Neural cell (in vitro differentiated cells): ENCODE measurements at regions not wholly inside any gene's neighbourhood (a gene's known extent, or its start where the extent isn't known, plus 50 kb on each side); places are given as distances from the start of the nearest gene placed in this dataset.

Experiments
- EP300 ChIP-seq: fragments of 450-650 bp; conservative IDR thresholded peaks from 2 replicates; pipeline ENCODE4 v1.6.1; 2014; ENCODE audit warnings: antibody characterized with exemption, mild to moderate bottlenecking, moderate library complexity; ENCODE audit not compliant: poor library complexity, severe bottlenecking
- EZH2 ChIP-seq: fragments of 200-600, 300-800 bp; shearing (Covaris generic), sonication (generic); IDR thresholded peaks from 2 replicates; pipeline ENCODE4 v1.6.1; 2014; ENCODE audit warnings: antibody characterized with exemption, low read length, borderline replicate concordance, mild to moderate bottlenecking; ENCODE audit not compliant: insufficient read depth, poor library complexity, severe bottlenecking
- MXI1 ChIP-seq: fragments of 450-650 bp; conservative IDR thresholded peaks from 2 replicates; pipeline ENCODE4 v1.6.1; 2014; ENCODE audit warnings: antibody characterized with exemption, mild to moderate bottlenecking; ENCODE audit not compliant: poor library complexity, severe bottlenecking
- POLR2AphosphoS5 ChIP-seq: IDR thresholded peaks from 2 replicates; pipeline ENCODE4 v1.6.1; 2012
- REST ChIP-seq: IDR thresholded peaks from 2 replicates; pipeline ENCODE4 v1.6.1; 2012; ENCODE audit warnings: borderline replicate concordance
- TF ChIP-seq, protein P1 (sequence below): fragments of 450-650 bp; IDR thresholded peaks from 2 replicates; pipeline ENCODE4 v1.5.1; 2014; ENCODE audit warnings: antibody characterized with exemption, mild to moderate bottlenecking, moderate library complexity; ENCODE audit not compliant: poor library complexity, severe bottlenecking

DNA sequence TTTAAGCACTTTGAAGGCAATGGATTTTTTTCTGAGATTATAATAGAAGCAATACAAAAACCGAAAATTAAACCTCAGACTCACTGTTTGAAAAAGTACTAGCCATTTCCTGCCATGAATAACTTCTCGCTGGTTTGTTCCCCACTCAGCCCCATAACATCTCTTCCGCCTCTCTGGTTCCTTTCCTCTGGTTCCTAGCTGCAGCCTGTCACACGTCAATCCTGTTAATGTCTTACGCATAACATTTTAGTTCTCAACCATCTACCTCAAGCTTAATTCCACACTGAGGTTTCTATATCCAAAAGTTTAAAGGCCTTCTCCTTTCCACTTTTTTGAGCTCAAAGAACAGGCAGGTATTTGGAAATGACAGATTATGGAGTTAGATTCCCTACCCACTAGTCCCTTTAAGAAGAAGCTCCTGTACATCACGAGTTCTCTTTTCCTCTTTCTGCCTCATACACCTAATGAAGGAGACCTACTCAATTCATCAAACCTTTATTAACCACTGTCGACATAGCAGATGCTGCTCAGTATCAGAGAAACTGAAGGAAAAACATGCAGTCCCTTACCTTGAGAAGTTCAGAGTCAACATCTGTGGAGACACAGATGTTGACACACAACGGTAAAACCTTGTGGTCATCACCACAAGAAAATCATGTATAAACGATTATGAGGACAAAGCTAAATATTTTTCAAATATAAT is 243.0 kb upstream of the PTGER4 start:
- no peak for TF ChIP-seq POLR2AphosphoS5
- TF ChIP-seq, protein P1, sequence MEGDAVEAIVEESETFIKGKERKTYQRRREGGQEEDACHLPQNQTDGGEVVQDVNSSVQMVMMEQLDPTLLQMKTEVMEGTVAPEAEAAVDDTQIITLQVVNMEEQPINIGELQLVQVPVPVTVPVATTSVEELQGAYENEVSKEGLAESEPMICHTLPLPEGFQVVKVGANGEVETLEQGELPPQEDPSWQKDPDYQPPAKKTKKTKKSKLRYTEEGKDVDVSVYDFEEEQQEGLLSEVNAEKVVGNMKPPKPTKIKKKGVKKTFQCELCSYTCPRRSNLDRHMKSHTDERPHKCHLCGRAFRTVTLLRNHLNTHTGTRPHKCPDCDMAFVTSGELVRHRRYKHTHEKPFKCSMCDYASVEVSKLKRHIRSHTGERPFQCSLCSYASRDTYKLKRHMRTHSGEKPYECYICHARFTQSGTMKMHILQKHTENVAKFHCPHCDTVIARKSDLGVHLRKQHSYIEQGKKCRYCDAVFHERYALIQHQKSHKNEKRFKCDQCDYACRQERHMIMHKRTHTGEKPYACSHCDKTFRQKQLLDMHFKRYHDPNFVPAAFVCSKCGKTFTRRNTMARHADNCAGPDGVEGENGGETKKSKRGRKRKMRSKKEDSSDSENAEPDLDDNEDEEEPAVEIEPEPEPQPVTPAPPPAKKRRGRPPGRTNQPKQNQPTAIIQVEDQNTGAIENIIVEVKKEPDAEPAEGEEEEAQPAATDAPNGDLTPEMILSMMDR = no peak
- TF ChIP-seq EZH2 = no peak
- no peak for TF ChIP-seq EP300
- TF ChIP-seq REST = no peak
- TF ChIP-seq MXI1 = no peak
